A549 (cell line): ENCODE measurements at regions not wholly inside any gene's neighbourhood (a gene's known extent, or its start where the extent isn't known, plus 50 kb on each side); places are given as distances from the start of the nearest gene placed in this dataset.
A peak's percentile ranks its signal among the peaks of the same experiment; 100 is the strongest.

Experiments
- ATAC-seq, 2 experiments: fragments of 200-7000 bp in 1 of 2; fragments of >200 bp in 1 of 2; cut with Nextera tagmentation in 1 of 2; cut with Tn5 transposase in 1 of 2; 3 replicates each; pipeline versions ENCODE4 v1.8.0 to v1.9.1; 2018 to 2020; ENCODE audit warnings: mild to moderate bottlenecking in 1 of 2, moderate library complexity in 1 of 2
- CTCF ChIA-PET: fragments of 300-600 bp; sonication (Branson Sonifier 250); formaldehyde crosslinking; extraction: SDS; loops from one replicate; lab custom pipeline; 2021; ENCODE audit warnings: antibody characterized with exemption, inconsistent platforms; lab: Yijun Ruan, JAX
- POLR2A ChIA-PET: fragments of 350-600 bp; formaldehyde crosslinking; extraction: SDS; loops from one replicate; lab custom pipeline; 2021; ENCODE audit warnings: antibody characterized with exemption, inconsistent platforms; lab: Yijun Ruan, JAX
- DNase-seq, 2 experiments: peaks; one replicate each; pipeline versions ENCODE4 v3.0.0 to v3.0.0-alpha.2; 2011 to 2016; ENCODE audit warnings: low read depth in 1 of 2, low spot score in 1 of 2
- FAIRE-seq: peaks from 2 replicates; lab custom pipeline; 2011; peaks lifted over from hg19 to GRCh38; lab: Jason Lieb, UNC
- H3K27ac ChIP-seq, 2 experiments: fragments of >200 bp; sonication (Bioruptor Twin); formaldehyde crosslinking; 3 replicates each; pipeline ENCODE4 v1.5.1; 2016 to 2017
- H3K4me1 ChIP-seq: fragments of >200 bp; sonication (Bioruptor Twin); formaldehyde crosslinking; 3 replicates; pipeline ENCODE4 v1.6.1; 2016
- H3K4me2 ChIP-seq: fragments of >200 bp; sonication (Bioruptor Twin); formaldehyde crosslinking; 3 replicates; pipeline ENCODE4 v1.6.1; 2016
- H3K4me3 ChIP-seq: fragments of >200 bp; sonication (Bioruptor Twin); formaldehyde crosslinking; 3 replicates; pipeline ENCODE4 v1.5.1; 2016
- H3K9me3 ChIP-seq: fragments of >200 bp; sonication (Bioruptor Twin); formaldehyde crosslinking; 3 replicates; pipeline ENCODE4 v1.6.1; 2016
- CBX8 ChIP-seq: fragments of 200-600 bp; sonication (generic); IDR thresholded peaks from 2 replicates; pipeline ENCODE4 v1.6.1; 2016
- CEBPB ChIP-seq, 2 experiments: fragments of >200 bp in 1 of 2; sonication (Bioruptor Twin) in 1 of 2; formaldehyde crosslinking in 1 of 2; IDR thresholded peaks; 2 replicates each; pipeline ENCODE4 v1.6.1; 2012 to 2016
- EHF ChIP-seq: fragments of 250-450 bp; sonication (Bioruptor Pico); IDR thresholded peaks from 2 replicates; pipeline ENCODE4 v1.5.0; 2020; ENCODE audit warnings: mild to moderate bottlenecking
- EHMT2 ChIP-seq: fragments of 200-600 bp; sonication (generic); IDR thresholded peaks from 2 replicates; pipeline ENCODE4 v1.6.1; 2016; ENCODE audit warnings: antibody characterized with exemption, low read depth, mild to moderate bottlenecking, moderate library complexity
- ELK1 ChIP-seq: fragments of 150-350 bp; IDR thresholded peaks from 2 replicates; pipeline ENCODE4 v1.6.1; 2014; ENCODE audit warnings: low read depth, mild to moderate bottlenecking, low read length
- EP300 ChIP-seq, 2 experiments: fragments of >200 bp; sonication (Bioruptor Twin); formaldehyde crosslinking; IDR thresholded peaks; 2 replicates in 1 of 2; 3 replicates in 1 of 2; pipeline ENCODE4 v1.6.1; 2016 to 2017
- FOSB ChIP-seq: fragments of 250-450 bp; sonication (Bioruptor Pico); IDR thresholded peaks from 2 replicates; pipeline ENCODE4 v1.5.0; 2020; ENCODE audit warnings: mild to moderate bottlenecking, moderate library complexity
- HEYL ChIP-seq: fragments of 250-450 bp; sonication (Bioruptor Pico); IDR thresholded peaks from 2 replicates; pipeline ENCODE4 v1.8.0; 2021; ENCODE audit warnings: mild to moderate bottlenecking, moderate library complexity
- HOXB5 ChIP-seq: fragments of 250-450 bp; sonication (Bioruptor Pico); IDR thresholded peaks from 2 replicates; pipeline ENCODE4 v1.5.0; 2020; ENCODE audit warnings: mild to moderate bottlenecking, moderate library complexity
- JUNB ChIP-seq: fragments of >200 bp; sonication (Bioruptor Twin); formaldehyde crosslinking; IDR thresholded peaks from 2 replicates; pipeline ENCODE4 v1.6.1; 2016
- MAFK ChIP-seq: fragments of 450-650 bp; IDR thresholded peaks from 2 replicates; pipeline ENCODE4 v1.6.1; 2014; ENCODE audit not compliant: partially characterized antibody
- NR3C1 ChIP-seq: fragments of >200 bp; sonication (Bioruptor Twin); formaldehyde crosslinking; IDR thresholded peaks from 3 replicates; pipeline ENCODE4 v1.6.1; 2017
- PBX3 ChIP-seq: IDR thresholded peaks from 2 replicates; pipeline ENCODE4 v1.6.1; 2012
- POLR2AphosphoS2 ChIP-seq: conservative IDR thresholded peaks from 2 replicates; pipeline ENCODE4 v1.6.1; 2012; ENCODE audit warnings: low read length, improper control_type of control experiment, inconsistent platforms
- RARB ChIP-seq: fragments of 250-450 bp; sonication (Bioruptor Pico); IDR thresholded peaks from 2 replicates; pipeline ENCODE4 v1.8.0; 2021; ENCODE audit warnings: mild to moderate bottlenecking, moderate library complexity
- RFX5 ChIP-seq: fragments of 450-650 bp; IDR thresholded peaks from 2 replicates; pipeline ENCODE4 v1.7.1; 2014; ENCODE audit warnings: antibody characterized with exemption, mild to moderate bottlenecking, moderate library complexity
- SREBF2 ChIP-seq: fragments of 450-650 bp; IDR thresholded peaks from 2 replicates; pipeline ENCODE4 v1.6.1; 2014; ENCODE audit warnings: mild to moderate bottlenecking, moderate library complexity
- TFCP2L1 ChIP-seq: fragments of 250-450 bp; sonication (Bioruptor Pico); IDR thresholded peaks from 2 replicates; pipeline ENCODE4 v1.5.0; 2021; ENCODE audit warnings: mild to moderate bottlenecking
- TP53 ChIP-seq: fragments of 250-450 bp; sonication (Bioruptor Pico); IDR thresholded peaks from 2 replicates; pipeline ENCODE4 v1.5.0; 2021; ENCODE audit warnings: mild to moderate bottlenecking, moderate library complexity
- ZFP36 ChIP-seq: fragments of 450-650 bp; IDR thresholded peaks from 2 replicates; pipeline ENCODE4 v1.6.1; 2014; ENCODE audit warnings: borderline replicate concordance; ENCODE audit not compliant: partially characterized antibody
- WGBS: methylation state at CpG from one replicate; pipeline ENCODE4 v1.1.6; 2017; ENCODE audit errors: missing lambda C conversion rate; 5-methylcytosine and 5-hydroxymethylcytosine counted together

- CTCF ChIA-PET, result interaction anchor here (1.4 kb wide), 1 partner anchor 12 kb away, joined by 5 read pairs; no protein-coding TSS in a partner anchor
- Histone ChIP-seq H3K4me3 (no peak overlapping the region), H3K9me3 (no peaks in the 10 kb centered on the region), H3K4me2 (no peak overlapping the region), H3K4me1 (no peaks in the 10 kb centered on the region), H3K27ac (no peak overlapping the region)
- FAIRE-seq (no peak), ATAC-seq (no peak), DNase-seq (no peak)
- TF ChIP-seq JUNB (no peak), HEYL (CRISPR knock-in tag) (no peak), CBX8 (no peak), ELK1 (no peak), EP300 (IDR thresholded peaks at IDR 0.05) (no peak)
- POLR2A ChIA-PET, result no interaction called here
- 16% methylated on average over 2 of the region's 2 CpGs for WGBS
Measured at GRCh38 chr1:218182455-218182854, 102.6 kb upstream of the RRP15 start.

- no peak for TF ChIP-seq ELK1
- TF ChIP-seq PBX3, result no peak
- no peak for TF ChIP-seq RFX5
- TF ChIP-seq RARB, result no peak
- TF ChIP-seq SREBF2, result no peak
- no peak for TF ChIP-seq ZFP36
- TF ChIP-seq MAFK, result no peak
- TF ChIP-seq FOSB (CRISPR knock-in tag), result no peak
- DNase-seq (no peak), ATAC-seq (peak in 1 of 2 experiments; percentile 56; a peak in 1 of 6 replicates), FAIRE-seq (no peak)
- ChIA-PET CTCF (interaction anchor here (0.8 kb wide), 1 partner anchor 11 kb away, joined by 3 read pairs; no protein-coding TSS in a partner anchor), POLR2A (no interaction called here)
- no peaks in the 10 kb centered on the region for H3K9me3 ChIP-seq
- H3K4me1 ChIP-seq, result no peaks in the 10 kb centered on the region
- no peak overlapping the region for H3K4me3 ChIP-seq
- 63% methylated on average over 3 of the region's 3 CpGs for WGBS
- no peak overlapping the region for H3K27ac ChIP-seq
- no peak overlapping the region for H3K4me2 ChIP-seq
Measured at GRCh38 chr1:218200979-218201378, 84.1 kb upstream of the RRP15 start.

- DNase-seq (no peak), ATAC-seq (no peak), FAIRE-seq (no peak)
- 39% methylated on average over 1 of the region's 1 CpG for WGBS
- no peak overlapping the region for H3K4me3 ChIP-seq
- H3K9me3 ChIP-seq, result no peaks in the 10 kb centered on the region
- H3K4me1 ChIP-seq, result no peaks in the 10 kb centered on the region
- CTCF ChIA-PET, result no interaction called here
- POLR2A ChIA-PET, result no interaction called here
- H3K4me2 ChIP-seq, result no peak overlapping the region
- H3K27ac ChIP-seq, result no peak overlapping the region
- no peak for TF ChIP-seq ELK1
- TF ChIP-seq HOXB5 (CRISPR knock-in tag), result no peak
- TF ChIP-seq FOSB (CRISPR knock-in tag), result no peak
- TF ChIP-seq EHF (CRISPR knock-in tag), result no peak
- no peak for TF ChIP-seq JUNB
- no peak for TF ChIP-seq NR3C1
- TF ChIP-seq TP53, result no peak
- TF ChIP-seq CEBPB (IDR thresholded peaks at IDR 0.05), result no peak
- no peak for TF ChIP-seq EHMT2
- TF ChIP-seq TFCP2L1, result no peak
- no peak for TF ChIP-seq SREBF2
- no peak for TF ChIP-seq POLR2AphosphoS2
- TF ChIP-seq HEYL (CRISPR knock-in tag), result no peak
Measured at GRCh38 chr1:218201601-218202000, 83.5 kb upstream of the RRP15 start.
